ENCODE measurements at regions not wholly inside any gene's neighbourhood (a gene's known extent, or its start where the extent isn't known, plus 50 kb on each side); places are given as distances from the start of the nearest gene placed in this dataset.
"Not testable (repeated sequence)": the region's sequence is repeated elsewhere in the genome, so short reads cannot be mapped to it uniquely, and the experiment has no call there.

DNA sequence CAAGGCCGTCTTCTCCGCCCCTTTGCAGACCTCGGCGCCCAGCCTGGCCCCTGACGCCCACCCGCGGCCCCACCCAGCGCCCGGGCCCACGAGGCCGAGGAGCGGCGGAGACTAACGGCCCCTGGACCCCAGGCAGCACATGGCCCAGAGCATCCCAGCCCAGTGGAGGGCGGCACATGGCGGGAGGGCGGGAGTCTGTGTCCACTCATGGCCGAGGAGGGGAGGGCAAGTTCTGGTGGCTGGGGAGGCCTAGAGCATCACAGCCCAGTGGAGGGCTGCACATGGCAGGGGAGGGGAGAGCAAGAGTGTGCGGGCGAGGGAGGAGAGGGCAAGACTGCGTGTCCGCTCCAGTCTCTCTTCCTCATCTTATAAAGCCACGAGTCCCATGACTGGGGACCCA lies 53.8 kb upstream of the PLCXD1 start:
- H2AFZ ChIP-seq (ENCODE audit: low read length); H3K79me2 ChIP-seq (ENCODE audit: control insufficient read depth in 1 of 2, insufficient read depth in 2 of 2, low read length in 2 of 2); H3K14ac ChIP-seq (ENCODE audit: insufficient read length); H3K18ac ChIP-seq (ENCODE audit: extremely low read depth, low read length); H2BK120ac ChIP-seq (replicated peaks; ENCODE audit: low read depth, low read length); H2BK15ac ChIP-seq (ENCODE audit: low read length); H3K9me3 ChIP-seq (ENCODE audit: insufficient read depth in 2 of 2, low read depth in 1 of 2, low read length in 1 of 2); FAIRE-seq; H2BK12ac ChIP-seq (ENCODE audit: low read depth, low read length); H3K23me2 ChIP-seq (ENCODE audit: low read depth, low read length); H3K4ac ChIP-seq (replicated peaks; ENCODE audit: insufficient read length, low read depth, low read length); H3K36me3 ChIP-seq (ENCODE audit: control insufficient read depth in 2 of 4, insufficient read depth in 4 of 4, low read length in 3 of 4); DNase-seq (ENCODE audit: low read depth in 1 of 2, low spot score in 2 of 2); H3K23ac ChIP-seq (ENCODE audit: insufficient read length); H2BK5ac ChIP-seq (ENCODE audit: low read depth, low read length); H3K56ac ChIP-seq (replicated peaks; ENCODE audit: insufficient read length, low read depth, low read length); H4K91ac ChIP-seq (replicated peaks; ENCODE audit: insufficient read length, low read length); H3K4me2 ChIP-seq (ENCODE audit: insufficient read depth in 1 of 2, low read depth in 2 of 2, low read length in 2 of 2); H3K4me1 ChIP-seq (replicated peaks in 1 of 4; ENCODE audit: control insufficient read depth in 3 of 4, insufficient read depth in 4 of 4, low read length in 3 of 4); H4K5ac ChIP-seq (ENCODE audit: insufficient read length, low read depth, low read length); H4K8ac ChIP-seq (ENCODE audit: extremely low read depth, insufficient read depth, low read length); CTCF ChIA-PET (ENCODE audit: partially characterized antibody); H3K27me3 ChIP-seq (replicated peaks in 1 of 4; ENCODE audit: control insufficient read depth in 3 of 4, extremely low read depth in 1 of 4, insufficient read depth in 3 of 4, low read length in 3 of 4); H2AK5ac ChIP-seq (ENCODE audit: low read depth, low read length); H3K79me1 ChIP-seq (ENCODE audit: low read depth, low read length); H3K4me3 ChIP-seq (ENCODE audit: extremely low read depth in 1 of 4, insufficient read depth in 2 of 4, low read depth in 3 of 4, low read length in 4 of 4); H3K9ac ChIP-seq (replicated peaks in 1 of 4; ENCODE audit: extremely low read depth in 1 of 4, low read depth in 3 of 4, low read length in 3 of 4); POLR2A ChIA-PET (ENCODE audit: partially characterized antibody); H3K27ac ChIP-seq (ENCODE audit: low read depth, low read length); H4K20me1 ChIP-seq (replicated peaks in 1 of 2; ENCODE audit: control insufficient read depth in 1 of 2, insufficient read depth in 2 of 2, low read length in 2 of 2); H2BK20ac ChIP-seq (ENCODE audit: low read length): not testable (repeated sequence)
- TF ChIP-seq, protein P1, sequence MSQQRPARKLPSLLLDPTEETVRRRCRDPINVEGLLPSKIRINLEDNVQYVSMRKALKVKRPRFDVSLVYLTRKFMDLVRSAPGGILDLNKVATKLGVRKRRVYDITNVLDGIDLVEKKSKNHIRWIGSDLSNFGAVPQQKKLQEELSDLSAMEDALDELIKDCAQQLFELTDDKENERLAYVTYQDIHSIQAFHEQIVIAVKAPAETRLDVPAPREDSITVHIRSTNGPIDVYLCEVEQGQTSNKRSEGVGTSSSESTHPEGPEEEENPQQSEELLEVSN (IDR thresholded peaks at IDR 0.05) = peak; percentile 55
- TF ChIP-seq, protein P2, sequence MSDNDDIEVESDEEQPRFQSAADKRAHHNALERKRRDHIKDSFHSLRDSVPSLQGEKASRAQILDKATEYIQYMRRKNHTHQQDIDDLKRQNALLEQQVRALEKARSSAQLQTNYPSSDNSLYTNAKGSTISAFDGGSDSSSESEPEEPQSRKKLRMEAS (IDR thresholded peaks at IDR 0.05) = peak; percentile 17; the same call in 1 of the 2 replicates
- no CpG with 5 or more reads among the region's 23 CpGs for WGBS, 2 experiments (ENCODE audit: extremely low coverage in 1 of 2, insufficient coverage in 1 of 2, insufficient read length in 1 of 2, insufficient replicate concordance in 2 of 2, low coverage in 1 of 2, low lambda C conversion rate in 2 of 2, missing lambda C conversion rate in 1 of 2)

Data from H1 (cell line).